K562 (cell line): ENCODE measurements at regions not wholly inside any gene's neighbourhood (a gene's known extent, or its start where the extent isn't known, plus 50 kb on each side); places are given as distances from the start of the nearest gene placed in this dataset.

ENCODE experiments used
- BHLHE40 ChIP-seq: IDR thresholded peaks from 2 replicates; pipeline ENCODE4 v1.6.1; 2011; ENCODE audit warnings: low read length, improper control_type of control experiment
- CEBPZ ChIP-seq: fragments of 150-350 bp; IDR thresholded peaks from 2 replicates; pipeline ENCODE4 v1.6.1; 2014; ENCODE audit warnings: low read depth, mild to moderate bottlenecking, low read length, borderline replicate concordance
- CREB3 ChIP-seq: fragments of 450-650 bp; conservative IDR thresholded peaks from 2 replicates; pipeline ENCODE4 v1.6.1; 2016; ENCODE audit warnings: missing genetic modification characterization, low read depth, mild to moderate bottlenecking, missing compliant biosample characterization, moderate library complexity
- CTCF ChIP-seq, 3 experiments: IDR thresholded peaks in 2 of 3; conservative IDR thresholded peaks in 1 of 3; 2 replicates each; pipeline ENCODE4 v1.5.1; 2011 to 2012; ENCODE audit warnings: low read length in 3 of 3, mild to moderate bottlenecking in 3 of 3, control low read depth in 2 of 3, improper control_type of control experiment in 1 of 3, inconsistent platforms in 1 of 3, low read depth in 1 of 3, mixed read lengths in 1 of 3, moderate library complexity in 1 of 3; ENCODE audit not compliant: insufficient read depth in 2 of 3
- ESRRA ChIP-seq: fragments of 450-650 bp; IDR thresholded peaks from 2 replicates; pipeline ENCODE4 v1.6.1; 2014; ENCODE audit warnings: low read depth, mild to moderate bottlenecking, moderate library complexity, borderline replicate concordance
- FOS ChIP-seq: IDR thresholded peaks from 3 replicates; pipeline ENCODE4 v1.6.1; 2011; ENCODE audit not compliant: insufficient read length; ENCODE audit errors: extremely low read depth
- HMBOX1 ChIP-seq: sonication (generic); IDR thresholded peaks from 2 replicates; pipeline ENCODE4 v1.6.1; 2016
- KLF1 ChIP-seq: fragments of 450-650 bp; IDR thresholded peaks from 2 replicates; pipeline ENCODE4 v1.6.1; 2016; ENCODE audit warnings: missing genetic modification characterization, missing compliant biosample characterization
- NKRF ChIP-seq: fragments of 450-650 bp; IDR thresholded peaks from 2 replicates; pipeline ENCODE4 v1.6.1; 2016; ENCODE audit warnings: borderline replicate concordance
- POLR2A ChIP-seq: fragments of 450-650 bp; conservative IDR thresholded peaks from 2 replicates; pipeline ENCODE4 v1.6.1; 2016
- POLR2AphosphoS2 ChIP-seq: IDR thresholded peaks from 2 replicates; pipeline ENCODE4 v1.6.1; 2012; ENCODE audit warnings: low read length, improper control_type of control experiment
- SP1 ChIP-seq: sonication (generic); formaldehyde crosslinking; IDR thresholded peaks from 2 replicates; pipeline ENCODE4 v1.8.1; 2022; ENCODE audit warnings: mild to moderate bottlenecking, missing genetic modification reagents
- UBTF ChIP-seq, 2 experiments: IDR thresholded peaks; 2 replicates each; pipeline ENCODE4 v1.6.1; 2012; ENCODE audit warnings: improper control_type of control experiment in 2 of 2, low read depth in 2 of 2, low read length in 2 of 2, borderline replicate concordance in 1 of 2
- ZBTB34 ChIP-seq: fragments of 250-450 bp; sonication (Bioruptor Pico); IDR thresholded peaks from 2 replicates; pipeline ENCODE4 v1.8.0; 2021; ENCODE audit warnings: mild to moderate bottlenecking, moderate library complexity

GRCh38 chr6:63446405-63446804 lies 125.9 kb upstream of the LOC128125822 start:
- TF ChIP-seq POLR2A (no peak), HMBOX1 (no peak), SP1 (CRISPR knock-in tag) (no peak), FOS (no peak), ESRRA (no peak), CEBPZ (no peak), UBTF (IDR thresholded peaks at IDR 0.05; ENCODE audit: borderline replicate concordance in 1 of 2, low read depth in 2 of 2, low read length in 2 of 2) (no peak), CTCF (IDR thresholded peaks at IDR 0.05 in 2 of 3, conservative IDR thresholded peaks at IDR 0.05 in 1 of 3; ENCODE audit: insufficient read depth in 2 of 3, low read depth in 1 of 3, low read length in 3 of 3) (no peak), POLR2AphosphoS2 (no peak), KLF1 (tag) (no peak), ZBTB34 (CRISPR knock-in tag) (no peak), BHLHE40 (no peak), NKRF (no peak), CREB3 (no peak)
